Osteocyte (in vitro differentiated cells): ENCODE measurements at regions not wholly inside any gene's neighbourhood (a gene's known extent, or its start where the extent isn't known, plus 50 kb on each side); places are given as distances from the start of the nearest gene placed in this dataset.
A peak's percentile ranks its signal among the peaks of the same experiment; 100 is the strongest.

Experiments
- DNase-seq: peaks from one replicate; pipeline ENCODE4 v3.0.0; 2021; ENCODE audit warnings: mixed read lengths; ENCODE audit not compliant: unreplicated experiment; ENCODE audit errors: extremely low spot score
- H3K27ac Mint-ChIP-seq: one replicate; pipeline ENCODE4 v1.8.0; 2021; ENCODE audit warnings: mild to moderate bottlenecking, mixed read lengths; ENCODE audit not compliant: unreplicated experiment
- H3K27me3 Mint-ChIP-seq: one replicate; pipeline ENCODE4 v1.8.0; 2021; ENCODE audit warnings: mixed read lengths; ENCODE audit not compliant: unreplicated experiment
- H3K36me3 Mint-ChIP-seq: one replicate; pipeline ENCODE4 v1.8.0; 2021; ENCODE audit warnings: mixed read lengths; ENCODE audit not compliant: unreplicated experiment
- H3K4me1 Mint-ChIP-seq: one replicate; pipeline ENCODE4 v1.8.0; 2021; ENCODE audit warnings: mixed read lengths; ENCODE audit not compliant: unreplicated experiment
- H3K4me3 Mint-ChIP-seq: one replicate; pipeline ENCODE4 v1.8.0; 2021; ENCODE audit warnings: mild to moderate bottlenecking, moderate library complexity, mixed read lengths; ENCODE audit not compliant: unreplicated experiment
- H3K9me3 Mint-ChIP-seq: one replicate; pipeline ENCODE4 v1.8.0; 2021; ENCODE audit warnings: mixed read lengths; ENCODE audit not compliant: unreplicated experiment
- TF ChIP-seq, protein P1 (sequence below): fragments of 200-600 bp; sonication (generic); IDR thresholded peaks from 2 replicates; pipeline ENCODE4 v1.5.0; 2021; ENCODE audit warnings: antibody characterized with exemption, mild to moderate bottlenecking, moderate library complexity

GRCh38 chr2:18781541-18782280 is 192.3 kb upstream of the NT5C1B start:
- Mint-ChIP-seq H3K4me1 (peaks cover 34% of the 10 kb centered on the region), H3K4me3 (no peak overlapping the region), H3K27ac (peak overlapping the region; percentile 59), H3K36me3 (peaks cover 10% of the 10 kb centered on the region), H3K9me3 (peaks cover 23% of the 10 kb centered on the region), H3K27me3 (no peaks in the 10 kb centered on the region)
- TF ChIP-seq, protein P1, sequence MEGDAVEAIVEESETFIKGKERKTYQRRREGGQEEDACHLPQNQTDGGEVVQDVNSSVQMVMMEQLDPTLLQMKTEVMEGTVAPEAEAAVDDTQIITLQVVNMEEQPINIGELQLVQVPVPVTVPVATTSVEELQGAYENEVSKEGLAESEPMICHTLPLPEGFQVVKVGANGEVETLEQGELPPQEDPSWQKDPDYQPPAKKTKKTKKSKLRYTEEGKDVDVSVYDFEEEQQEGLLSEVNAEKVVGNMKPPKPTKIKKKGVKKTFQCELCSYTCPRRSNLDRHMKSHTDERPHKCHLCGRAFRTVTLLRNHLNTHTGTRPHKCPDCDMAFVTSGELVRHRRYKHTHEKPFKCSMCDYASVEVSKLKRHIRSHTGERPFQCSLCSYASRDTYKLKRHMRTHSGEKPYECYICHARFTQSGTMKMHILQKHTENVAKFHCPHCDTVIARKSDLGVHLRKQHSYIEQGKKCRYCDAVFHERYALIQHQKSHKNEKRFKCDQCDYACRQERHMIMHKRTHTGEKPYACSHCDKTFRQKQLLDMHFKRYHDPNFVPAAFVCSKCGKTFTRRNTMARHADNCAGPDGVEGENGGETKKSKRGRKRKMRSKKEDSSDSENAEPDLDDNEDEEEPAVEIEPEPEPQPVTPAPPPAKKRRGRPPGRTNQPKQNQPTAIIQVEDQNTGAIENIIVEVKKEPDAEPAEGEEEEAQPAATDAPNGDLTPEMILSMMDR, result no peak
- no peak for DNase-seq

- Mint-ChIP-seq H3K4me1 (peaks cover 26% of the 10 kb centered on the region), H3K9me3 (no peaks in the 10 kb centered on the region), H3K27me3 (no peaks in the 10 kb centered on the region), H3K4me3 (no peak overlapping the region), H3K36me3 (no peaks in the 10 kb centered on the region), H3K27ac (no peak overlapping the region)
- TF ChIP-seq, protein P1, result no peak
- no peak for DNase-seq
Observed at GRCh38 chr2:18777250-18777812, 188.0 kb upstream of the NT5C1B start.

DNA sequence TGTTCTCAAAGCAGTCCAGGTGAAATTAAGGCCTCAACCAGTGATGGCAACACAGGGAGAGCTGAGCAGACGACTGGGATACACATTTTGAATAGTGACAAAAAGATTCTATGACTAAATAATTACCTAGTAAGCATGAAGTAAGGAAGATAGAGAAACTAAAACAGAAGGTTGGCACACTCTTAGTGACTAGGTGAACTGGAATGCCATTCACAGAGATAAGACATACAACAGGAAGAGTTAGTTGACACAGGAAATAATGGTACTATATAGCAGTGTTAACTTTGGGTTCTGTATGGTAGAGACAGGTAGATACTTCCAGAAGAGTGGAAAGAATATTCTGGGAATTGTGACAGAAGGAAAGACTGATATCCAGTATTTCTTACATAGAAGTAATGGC is 181.8 kb upstream of the NT5C1B start:
- Mint-ChIP-seq H3K27me3 (no peaks in the 10 kb centered on the region), H3K27ac (no peak overlapping the region), H3K4me1 (no peaks in the 10 kb centered on the region), H3K4me3 (no peak overlapping the region), H3K9me3 (peaks cover 18% of the 10 kb centered on the region), H3K36me3 (peaks cover 6% of the 10 kb centered on the region)
- TF ChIP-seq, protein P1, result no peak
- DNase-seq, result no peak

DNA sequence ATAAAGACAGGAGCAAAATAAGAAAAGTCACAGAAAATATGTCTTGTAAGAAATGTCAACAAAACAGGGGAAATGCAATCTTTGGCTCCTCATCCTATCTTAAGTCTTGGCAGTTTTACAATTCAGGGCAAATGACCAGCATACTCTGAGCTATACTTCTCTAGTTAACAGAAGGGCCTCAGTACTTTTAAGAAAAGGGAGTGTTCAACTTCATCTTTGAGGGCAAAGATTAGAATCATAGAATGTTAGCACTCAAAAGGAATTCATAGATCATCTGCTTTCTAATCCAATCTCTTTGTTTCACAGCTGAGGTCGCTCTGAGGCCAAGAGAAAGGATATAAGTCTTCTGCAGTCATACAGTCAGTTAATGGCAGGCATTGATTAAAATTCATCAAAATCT is 174.0 kb upstream of the NT5C1B start:
- peaks cover 15% of the 10 kb centered on the region for H3K4me1 Mint-ChIP-seq
- H3K9me3 Mint-ChIP-seq, result peaks cover 23% of the 10 kb centered on the region
- H3K27ac Mint-ChIP-seq, result peak overlapping the region; percentile 32
- H3K4me3 Mint-ChIP-seq, result no peak overlapping the region
- H3K27me3 Mint-ChIP-seq, result no peaks in the 10 kb centered on the region
- no peak for DNase-seq
- TF ChIP-seq, protein P1, result no peak
- H3K36me3 Mint-ChIP-seq, result peaks cover 7% of the 10 kb centered on the region

DNA sequence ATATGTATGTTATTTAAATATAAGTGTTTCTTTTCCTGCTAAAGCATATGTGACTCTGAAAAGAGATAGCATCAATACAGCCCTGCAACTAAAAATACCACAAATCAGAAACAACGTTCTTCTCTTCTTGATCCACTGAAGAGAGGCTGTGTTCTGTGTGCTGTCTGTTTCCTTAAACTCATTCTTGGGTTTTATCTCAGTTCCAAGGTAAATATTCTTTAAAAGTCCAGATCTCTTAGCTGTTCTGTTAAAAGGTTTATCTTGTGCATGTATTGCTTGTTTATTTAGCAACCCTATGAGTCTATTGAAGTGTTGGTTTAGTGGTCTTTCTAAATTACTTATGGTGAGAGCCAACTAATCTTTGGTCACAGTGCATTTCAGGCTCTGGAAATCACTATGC is 173.3 kb upstream of the NT5C1B start:
- H3K4me3 Mint-ChIP-seq, result no peak overlapping the region
- peaks cover 15% of the 10 kb centered on the region for H3K4me1 Mint-ChIP-seq
- DNase-seq, result no peak
- TF ChIP-seq, protein P1, result no peak
- peaks cover 6% of the 10 kb centered on the region for H3K36me3 Mint-ChIP-seq
- H3K27me3 Mint-ChIP-seq, result no peaks in the 10 kb centered on the region
- H3K9me3 Mint-ChIP-seq, result peaks cover 17% of the 10 kb centered on the region
- no peak overlapping the region for H3K27ac Mint-ChIP-seq
